ENCODE measurements at regions not wholly inside any gene's neighbourhood (a gene's known extent, or its start where the extent isn't known, plus 50 kb on each side); places are given as distances from the start of the nearest gene placed in this dataset.

DNA sequence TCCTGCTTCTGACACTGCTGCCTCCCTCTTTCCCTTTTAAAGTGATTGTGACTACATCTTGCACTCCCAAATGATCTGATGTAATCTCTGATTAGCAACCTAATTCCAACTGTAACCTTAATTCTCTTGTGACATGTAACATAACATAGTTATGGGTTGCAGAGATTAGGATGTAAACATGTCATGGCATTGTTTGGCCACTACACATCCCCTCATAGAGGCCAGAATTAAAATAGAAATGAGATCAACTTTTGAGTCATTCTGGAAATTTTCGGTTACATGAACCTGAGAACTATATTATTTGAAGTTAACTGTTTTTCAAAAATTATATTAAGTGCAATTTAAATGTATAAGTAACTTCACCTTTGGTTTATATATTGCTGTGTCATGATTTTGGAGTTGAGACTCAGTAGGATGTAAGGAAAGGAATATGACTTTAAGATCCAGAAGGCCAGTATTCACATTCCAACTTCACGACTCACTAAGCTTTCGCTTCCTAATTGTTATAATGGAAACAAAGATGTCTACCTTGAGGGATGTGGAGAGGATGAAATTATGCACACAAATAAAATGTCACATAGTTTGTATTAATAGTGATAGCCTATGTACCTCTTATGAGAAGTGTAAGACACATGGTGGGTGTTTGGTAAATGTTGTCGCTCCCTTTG, 611.9 kb upstream of the MAP3K7 start (continued):
- TF ChIP-seq, protein P1, sequence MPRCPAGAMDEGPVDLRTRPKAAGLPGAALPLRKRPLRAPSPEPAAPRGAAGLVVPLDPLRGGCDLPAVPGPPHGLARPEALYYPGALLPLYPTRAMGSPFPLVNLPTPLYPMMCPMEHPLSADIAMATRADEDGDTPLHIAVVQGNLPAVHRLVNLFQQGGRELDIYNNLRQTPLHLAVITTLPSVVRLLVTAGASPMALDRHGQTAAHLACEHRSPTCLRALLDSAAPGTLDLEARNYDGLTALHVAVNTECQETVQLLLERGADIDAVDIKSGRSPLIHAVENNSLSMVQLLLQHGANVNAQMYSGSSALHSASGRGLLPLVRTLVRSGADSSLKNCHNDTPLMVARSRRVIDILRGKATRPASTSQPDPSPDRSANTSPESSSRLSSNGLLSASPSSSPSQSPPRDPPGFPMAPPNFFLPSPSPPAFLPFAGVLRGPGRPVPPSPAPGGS (IDR thresholded peaks at IDR 0.05; ENCODE audit: borderline replicate concordance, insufficient read depth, low read depth, low read length, poor library complexity, severe bottlenecking): no peak
- TF ChIP-seq ZNF622 (IDR thresholded peaks at IDR 0.05) (no peak), NFXL1 (IDR thresholded peaks at IDR 0.05; ENCODE audit: borderline replicate concordance) (no peak), FOS (IDR thresholded peaks at IDR 0.05; ENCODE audit: borderline replicate concordance, extremely low read depth, insufficient read length) (no peak), ZNF207 (IDR thresholded peaks at IDR 0.05; ENCODE audit: borderline replicate concordance) (no peak), IKZF2 (IDR thresholded peaks at IDR 0.05) (no peak), PRDM15 (CRISPR knock-in tag; IDR thresholded peaks at IDR 0.05) (no peak)

Measured in GM12878 (cell line).